GM21528 (cell line): ENCODE measurements at regions not wholly inside any gene's neighbourhood (a gene's known extent, or its start where the extent isn't known, plus 50 kb on each side); places are given as distances from the start of the nearest gene placed in this dataset.
A peak's percentile ranks its signal among the peaks of the same experiment; 100 is the strongest.
"Not testable (repeated sequence)": the region's sequence is repeated elsewhere in the genome, so short reads cannot be mapped to it uniquely, and the experiment has no call there.

Experiments
- ATAC-seq: cut with Tn5 transposase; IDR thresholded peaks from one replicate; pipeline ENCODE4 v1.9.1; 2021; ENCODE audit warnings: mild to moderate bottlenecking, moderate library complexity; ENCODE audit not compliant: unreplicated experiment, low FRiP score

DNA sequence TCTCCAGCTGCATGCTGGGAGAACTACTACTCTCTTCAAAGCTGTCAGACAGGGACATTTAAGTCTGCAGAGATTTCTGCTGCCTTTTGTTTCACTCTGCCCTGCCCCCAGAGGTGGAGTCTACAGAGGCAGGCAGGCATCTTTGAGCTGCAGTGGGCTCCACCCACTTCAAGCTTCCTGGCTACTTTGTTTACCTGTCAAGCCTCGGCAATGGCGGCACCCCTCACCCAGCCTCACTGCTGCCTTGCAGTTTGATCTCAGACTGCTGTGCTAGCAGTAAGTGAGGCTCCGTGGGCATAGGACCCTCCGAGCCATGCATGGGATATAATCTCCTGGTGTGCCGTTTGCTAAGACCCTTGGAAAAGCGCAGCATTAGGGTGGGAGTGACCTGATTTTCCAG lies 61.7 kb downstream of the DMRTA1 start:
- not testable (repeated sequence) for ATAC-seq

DNA sequence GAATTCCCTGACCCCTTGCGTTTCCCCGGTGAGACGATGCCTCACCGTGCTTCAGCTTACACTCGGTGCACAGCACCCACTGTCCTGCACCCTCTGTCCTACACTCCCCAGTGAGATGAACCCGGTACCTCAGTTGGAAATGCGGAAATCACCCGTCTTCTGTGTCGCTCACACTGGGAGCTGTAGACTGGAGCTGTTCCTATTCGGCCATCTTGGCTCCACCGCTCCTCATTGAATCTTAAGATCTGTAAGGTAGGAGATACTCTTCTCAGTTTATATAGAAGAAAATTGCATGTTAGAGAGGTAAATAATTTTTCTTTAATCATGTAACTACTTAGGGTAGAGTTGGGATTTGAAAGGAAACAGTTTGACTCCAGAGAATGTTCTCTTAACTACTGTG lies 62.2 kb downstream of the DMRTA1 start:
- ATAC-seq: no peak

DNA sequence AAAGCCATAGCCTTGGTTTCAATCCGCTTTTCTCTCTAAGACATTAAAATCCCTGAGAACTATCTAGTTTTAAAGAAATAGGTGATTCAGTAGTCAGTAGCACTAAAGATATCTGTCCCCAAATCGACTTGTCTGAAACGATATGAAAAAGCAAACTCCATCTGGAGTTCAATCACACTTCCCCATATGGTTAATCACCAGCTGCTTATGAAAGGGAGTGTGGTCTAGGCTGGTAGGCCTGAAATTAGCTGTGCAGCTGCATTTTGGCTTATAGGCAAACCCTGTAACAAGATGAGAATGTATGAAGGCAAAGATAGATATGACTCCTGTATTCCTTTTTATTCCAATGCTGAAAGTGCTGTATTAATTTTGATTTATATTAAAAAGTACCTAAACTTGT lies 65.9 kb downstream of the DMRTA1 start:
- ATAC-seq: peak; percentile 81

DNA sequence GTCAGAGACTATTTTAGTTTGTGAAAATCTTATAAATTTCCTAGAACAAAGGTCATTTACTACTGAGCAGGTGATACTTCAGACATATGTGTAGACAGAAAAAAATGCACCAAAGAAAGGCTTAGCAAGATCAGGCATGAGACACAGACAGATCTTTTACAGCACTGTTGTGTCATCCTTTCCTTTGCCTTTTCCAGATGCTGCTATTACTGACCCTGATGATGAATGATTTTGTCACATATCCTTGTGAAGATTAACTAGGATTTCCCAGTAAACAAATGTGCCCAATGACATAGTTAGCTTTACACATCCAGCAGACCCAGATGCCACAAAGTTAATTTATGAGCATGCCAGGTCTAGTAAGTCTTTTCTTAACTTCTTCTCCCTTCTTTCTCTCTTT lies 68.2 kb downstream of the DMRTA1 start:
- ATAC-seq: no peak

DNA sequence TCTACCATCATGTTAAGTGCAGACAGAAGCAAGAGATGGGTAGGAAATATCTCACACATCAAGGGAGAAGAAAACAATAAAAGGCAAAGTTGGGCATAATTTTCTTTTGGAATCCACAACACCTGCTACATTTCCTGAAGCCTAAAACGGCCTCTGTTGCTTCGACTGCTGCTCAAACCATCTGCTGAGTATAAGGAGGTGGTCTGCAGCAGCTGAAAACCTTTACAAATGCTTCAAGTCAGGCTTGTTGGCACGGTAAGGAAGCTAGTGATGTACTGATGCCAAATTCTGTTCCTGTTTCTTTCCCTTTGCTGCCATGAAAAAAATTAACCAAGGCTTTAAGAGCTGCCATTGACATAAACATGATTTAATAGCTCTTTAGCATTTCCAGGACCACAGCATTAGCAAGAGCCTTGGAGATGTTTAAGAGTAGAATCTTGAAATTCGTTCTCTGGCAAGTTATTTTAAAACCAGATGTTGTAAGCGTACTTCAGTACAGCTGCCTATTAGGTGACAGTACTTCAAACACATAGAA lies 75.6 kb downstream of the DMRTA1 start:
- ATAC-seq: no peak

DNA sequence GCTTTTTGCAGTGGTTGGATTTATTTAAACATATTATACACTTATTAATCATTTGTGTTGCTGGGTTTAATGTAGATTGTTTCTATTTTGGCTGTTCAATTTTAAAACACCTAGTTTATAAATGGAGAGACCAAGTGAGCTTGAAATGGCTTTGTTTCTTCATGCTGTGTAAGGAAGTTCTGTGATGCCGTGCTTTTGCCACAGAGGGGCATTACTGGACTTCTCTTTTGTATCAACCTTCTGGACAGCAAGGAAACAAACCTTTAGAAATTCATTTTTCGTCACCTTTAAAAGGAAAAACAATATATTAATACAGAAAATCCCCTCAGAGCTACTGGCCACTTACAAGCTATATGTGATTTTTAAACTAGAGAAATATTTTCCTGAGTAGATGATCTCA lies 81.9 kb downstream of the DMRTA1 start:
- ATAC-seq: no peak

DNA sequence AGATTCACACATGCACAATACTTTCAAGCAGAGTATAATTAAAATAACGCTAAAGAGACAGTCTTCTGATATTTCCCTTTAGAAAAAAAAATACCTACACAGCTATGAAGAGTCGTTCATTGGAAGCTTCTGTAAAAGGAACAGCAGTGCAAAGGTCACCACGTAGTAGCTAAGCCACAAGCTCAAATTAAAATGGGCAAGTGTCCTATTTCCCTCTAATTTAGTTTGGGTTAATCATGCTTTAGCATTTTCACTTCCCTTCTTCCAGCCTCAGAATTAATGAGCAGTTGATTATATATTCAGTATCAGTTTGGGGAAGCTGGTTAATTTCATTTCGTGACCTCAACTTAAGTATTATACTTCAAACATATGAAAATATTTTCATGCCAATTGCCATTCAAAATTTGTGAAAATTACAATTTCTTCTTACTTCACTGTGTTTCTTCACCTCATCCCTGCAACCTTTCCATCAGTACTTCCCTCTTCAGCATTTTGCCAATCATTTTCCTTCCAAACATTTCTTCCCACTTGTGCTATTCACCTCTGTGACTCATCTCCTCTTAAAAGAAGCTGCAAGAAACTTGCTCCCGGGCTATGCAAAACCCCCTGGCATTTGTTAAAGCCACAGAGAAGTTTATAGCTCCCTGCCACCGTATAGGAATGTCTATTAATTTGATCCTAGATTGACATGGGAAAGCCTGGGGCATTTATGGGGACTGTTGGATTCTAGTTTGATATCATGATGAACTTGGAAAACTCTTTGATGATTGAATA lies 83.0 kb downstream of the DMRTA1 start:
- ATAC-seq: no peak

DNA sequence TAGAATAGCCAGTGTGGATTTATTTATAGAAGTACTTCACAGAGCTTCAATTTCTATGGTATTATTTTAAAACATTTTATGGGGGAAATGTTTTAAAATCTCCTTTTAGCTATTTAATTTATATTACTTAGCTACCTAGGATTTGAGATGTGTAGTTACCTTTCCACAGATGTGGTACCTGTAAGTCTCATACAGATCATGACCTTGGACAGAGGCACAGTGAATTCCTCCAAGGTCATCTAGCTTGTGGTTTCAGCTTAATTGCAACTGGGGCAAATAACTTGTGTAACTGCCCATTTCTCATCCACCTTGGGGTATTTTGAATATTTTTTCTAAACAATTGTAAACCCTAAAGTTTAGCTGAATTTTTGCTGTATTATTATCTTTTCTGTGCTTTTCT lies 89.2 kb downstream of the DMRTA1 start:
- ATAC-seq: no peak

DNA sequence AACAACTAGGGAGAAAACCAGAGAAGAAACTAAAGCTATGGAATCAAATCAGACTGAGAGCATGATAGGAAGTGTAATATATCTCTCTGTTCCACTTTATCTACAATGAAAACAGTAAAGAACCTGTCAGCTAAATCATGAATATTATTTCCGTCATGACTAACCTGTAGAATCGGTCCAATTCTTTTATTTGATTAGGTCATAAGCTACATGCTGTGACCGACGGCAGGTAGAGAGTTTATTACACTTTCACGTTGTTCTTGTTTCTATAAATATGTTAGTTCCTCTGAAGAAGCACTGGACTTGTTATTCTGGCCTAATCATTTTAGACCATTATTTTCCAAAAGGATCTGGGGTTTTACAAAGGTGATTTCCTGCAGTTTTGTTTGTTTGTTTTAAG lies 91.1 kb downstream of the DMRTA1 start:
- ATAC-seq: no peak

DNA sequence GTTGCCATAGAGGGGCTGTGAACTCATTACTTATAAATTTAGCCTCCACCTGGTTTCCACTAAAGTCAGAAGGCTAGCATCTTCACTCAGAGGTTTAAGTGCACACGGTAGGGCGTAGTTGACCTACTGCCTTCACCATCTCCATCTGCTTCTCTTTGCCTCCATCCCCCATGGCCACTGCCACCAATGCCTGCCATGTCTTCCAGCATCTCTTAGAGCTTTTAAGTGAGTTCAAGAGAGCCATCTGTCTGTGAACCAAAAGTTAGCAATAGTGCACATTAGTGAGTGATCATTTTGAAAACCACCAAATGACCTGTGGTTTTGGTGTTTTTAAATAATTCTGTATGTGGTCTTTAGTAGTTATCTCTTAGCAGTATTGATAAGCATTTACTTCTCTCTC lies 102.0 kb downstream of the DMRTA1 start:
- no peak for ATAC-seq

DNA sequence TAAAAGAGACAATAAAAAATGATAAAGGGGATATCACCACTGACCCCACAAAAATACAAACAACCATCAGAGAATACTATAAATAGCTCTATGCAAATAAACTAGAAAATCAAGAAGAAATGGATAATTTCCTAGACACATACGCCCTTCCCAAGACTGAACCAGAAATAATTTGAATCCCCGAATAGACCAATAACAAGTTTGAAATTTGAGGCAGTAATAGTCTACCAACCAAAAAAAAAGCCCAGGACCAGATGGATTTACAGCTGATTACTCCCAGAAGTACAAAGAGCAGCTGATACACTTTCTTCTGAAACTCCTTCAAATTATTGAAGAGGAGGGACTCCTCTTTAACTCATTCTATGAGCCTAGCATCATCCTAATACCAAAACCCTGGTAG lies 128.1 kb downstream of the DMRTA1 start:
- ATAC-seq: no peak

DNA sequence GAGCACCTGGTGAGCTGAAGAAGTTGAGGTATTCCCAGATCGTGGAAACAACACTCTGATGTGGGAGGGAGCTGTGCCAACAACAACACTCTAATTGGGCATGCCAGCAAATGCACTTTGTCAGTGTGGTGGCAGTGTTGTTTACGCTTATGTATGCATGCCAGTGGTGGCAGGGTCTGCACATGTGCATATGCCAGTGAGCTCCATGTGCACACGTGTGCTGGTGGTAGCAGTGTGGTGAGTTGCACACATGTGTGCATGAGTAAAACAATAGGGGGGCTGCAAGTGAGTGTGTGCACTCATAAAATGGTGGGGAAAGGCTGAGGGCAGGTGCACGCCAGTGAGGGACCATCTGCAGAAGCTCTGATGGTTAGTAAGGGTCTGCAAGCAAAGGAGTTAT lies 134.2 kb downstream of the DMRTA1 start:
- no peak for ATAC-seq

DNA sequence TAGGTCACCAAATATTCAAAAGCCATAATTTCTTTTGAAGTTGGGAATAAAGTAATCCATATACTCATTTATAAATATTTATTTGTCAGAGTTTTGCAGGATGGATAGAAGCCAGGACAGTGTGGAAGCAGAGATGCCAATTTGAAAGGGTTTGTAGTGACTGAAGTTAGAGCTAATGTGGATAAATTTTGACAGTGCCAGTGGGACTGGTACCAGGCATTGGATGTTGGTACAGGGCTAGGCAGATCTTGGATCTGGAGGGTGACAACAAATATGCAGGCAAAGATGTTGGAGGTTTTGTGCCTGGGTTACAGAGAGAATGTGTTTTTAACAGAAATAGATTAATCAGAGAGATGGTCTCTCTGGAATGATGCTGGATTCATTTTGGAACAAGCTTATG lies 135.6 kb downstream of the DMRTA1 start:
- no peak for ATAC-seq

DNA sequence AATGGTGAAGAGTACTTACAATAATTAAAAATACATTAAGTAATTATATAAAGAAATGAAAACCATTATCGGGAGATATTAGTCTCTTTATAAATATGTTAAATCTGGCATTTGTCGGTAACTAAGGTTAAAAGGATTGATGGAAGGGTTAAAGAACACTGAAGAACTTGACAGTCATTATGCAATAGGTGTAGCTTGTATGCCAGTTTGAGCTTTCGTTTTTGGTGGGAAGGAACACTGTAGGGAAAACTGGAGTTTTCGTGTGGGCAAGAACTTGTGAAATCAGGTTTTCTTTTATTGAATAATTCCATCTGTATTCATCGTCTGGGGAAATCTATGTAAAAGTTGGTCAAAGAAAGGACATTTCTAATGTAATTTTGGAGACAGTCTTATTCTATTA lies 142.3 kb downstream of the DMRTA1 start:
- ATAC-seq: no peak

DNA sequence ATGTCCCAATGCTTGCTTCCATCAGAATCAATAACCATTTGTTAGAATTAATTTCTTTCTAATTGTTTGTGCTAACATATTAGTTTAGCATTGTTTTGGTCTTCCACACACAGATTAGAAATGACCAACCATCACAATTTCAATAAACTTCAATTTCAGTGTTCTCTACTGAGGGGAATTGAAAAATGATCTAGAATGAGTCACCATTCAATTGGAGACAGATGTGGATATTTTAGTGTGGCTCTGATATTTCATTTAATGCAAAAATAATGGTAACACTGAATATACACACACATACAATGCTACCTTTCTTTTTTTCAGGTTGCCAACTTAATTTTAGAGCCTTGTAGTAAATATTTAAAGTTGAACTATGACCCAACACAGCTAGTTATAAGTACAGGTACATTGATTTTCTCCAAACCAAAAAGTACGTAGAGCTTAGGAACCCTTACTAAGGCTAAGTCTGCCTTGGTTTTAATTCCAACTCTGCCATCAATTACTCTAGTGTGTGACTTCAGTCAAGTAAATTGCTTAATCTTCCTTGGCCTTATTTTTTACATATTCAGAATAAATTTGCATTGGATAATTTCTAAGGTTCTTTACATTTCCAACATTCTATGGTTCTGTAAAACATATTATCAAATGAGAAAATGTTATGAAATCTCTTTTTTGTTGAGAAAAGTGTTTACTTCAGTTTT lies 143.9 kb downstream of the DMRTA1 start:
- no peak for ATAC-seq

DNA sequence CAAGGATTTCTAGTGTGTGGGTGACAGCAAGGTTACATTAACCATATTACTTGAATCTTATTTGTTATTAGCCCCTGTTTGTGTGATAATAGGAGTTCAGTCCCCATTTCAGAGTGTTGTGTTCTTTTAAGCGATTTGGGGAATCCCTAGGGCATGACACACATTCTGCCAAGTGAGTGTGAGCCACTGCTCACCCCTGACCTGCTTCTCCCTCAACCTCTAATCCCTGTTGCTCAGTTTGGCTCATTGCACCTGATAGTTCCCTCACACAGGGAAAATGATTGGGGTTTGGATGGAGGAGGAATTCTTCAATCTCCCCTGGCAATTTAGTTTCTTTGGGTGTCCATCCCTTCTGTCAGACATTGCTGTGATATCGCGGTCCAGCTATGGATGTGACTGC lies 149.2 kb downstream of the DMRTA1 start:
- no peak for ATAC-seq

DNA sequence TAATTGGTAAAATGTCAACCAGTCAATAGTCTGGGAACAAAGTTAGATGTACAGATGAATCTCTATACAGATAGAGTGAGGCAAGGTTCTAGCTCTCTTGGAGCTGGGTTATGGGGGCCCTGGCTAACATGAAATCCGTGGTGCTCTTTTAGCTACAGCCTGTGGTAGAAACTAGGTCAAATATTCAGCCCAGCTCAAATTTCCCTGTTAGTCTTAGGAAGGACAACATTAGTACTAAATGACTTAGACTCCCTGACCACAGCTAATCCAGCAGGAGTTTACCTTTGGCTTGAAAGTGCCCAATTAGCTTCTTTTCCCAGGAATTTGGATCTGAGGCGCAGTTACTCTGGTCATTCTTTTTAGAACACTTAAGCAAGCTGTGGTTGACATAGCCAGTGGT lies 170.5 kb downstream of the DMRTA1 start:
- ATAC-seq: no peak

DNA sequence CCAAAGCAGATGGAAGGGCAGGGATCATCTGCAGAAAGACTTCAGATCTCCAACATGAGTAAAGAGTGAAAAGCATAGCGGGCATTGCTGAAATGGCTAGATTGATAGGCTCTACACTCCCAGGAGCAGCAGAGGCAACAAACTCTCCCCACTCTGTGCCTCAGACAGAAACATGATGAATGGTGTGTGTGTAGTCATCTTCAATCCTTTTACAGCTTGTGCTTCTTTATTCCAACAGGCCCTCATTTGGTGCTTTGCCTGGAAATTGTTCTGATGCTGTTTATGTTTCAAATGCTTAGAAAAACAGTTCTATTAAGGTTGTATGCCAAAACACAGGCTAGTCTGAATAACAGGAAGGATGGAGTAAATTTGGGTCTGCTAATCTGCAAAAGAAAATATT lies 176.2 kb downstream of the DMRTA1 start:
- ATAC-seq: no peak

DNA sequence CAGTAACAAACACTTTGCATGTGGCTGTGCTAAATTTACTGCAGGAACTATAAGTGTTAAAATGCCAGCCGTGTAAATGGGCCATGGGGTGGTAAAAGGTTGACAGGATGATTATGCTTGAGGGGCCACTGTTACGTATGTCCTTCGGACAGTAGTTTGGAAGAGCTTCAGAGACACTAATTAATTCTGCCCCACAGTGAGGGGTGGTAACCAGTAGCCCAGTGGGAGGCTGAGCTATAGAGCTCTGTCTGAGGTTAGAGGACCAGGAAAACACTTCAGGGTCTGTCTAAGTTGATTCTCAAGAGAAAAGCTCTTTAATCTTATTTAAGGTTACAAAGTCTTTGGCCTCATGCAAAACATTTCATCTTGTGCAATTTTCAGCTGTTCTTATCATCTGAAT lies 176.6 kb downstream of the DMRTA1 start:
- no peak for ATAC-seq

DNA sequence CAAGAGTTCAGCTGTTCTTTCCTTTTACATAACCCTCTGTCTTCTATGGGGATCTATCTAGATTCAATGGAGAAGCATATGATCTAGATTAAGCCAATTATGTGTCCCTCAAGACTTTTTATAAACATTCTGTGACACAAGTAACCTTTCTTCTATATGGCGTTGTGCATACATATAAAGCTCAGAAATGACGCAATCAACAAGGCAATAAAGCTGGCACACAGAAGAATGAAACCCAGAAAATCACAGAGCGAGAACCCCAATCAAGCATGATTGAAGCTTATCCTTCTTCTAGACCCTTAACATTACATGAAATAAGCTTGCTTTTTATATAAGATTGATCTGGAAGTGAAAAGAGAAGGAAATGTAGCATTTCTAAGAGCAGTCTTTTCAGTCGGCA lies 178.9 kb downstream of the DMRTA1 start:
- ATAC-seq: no peak

DNA sequence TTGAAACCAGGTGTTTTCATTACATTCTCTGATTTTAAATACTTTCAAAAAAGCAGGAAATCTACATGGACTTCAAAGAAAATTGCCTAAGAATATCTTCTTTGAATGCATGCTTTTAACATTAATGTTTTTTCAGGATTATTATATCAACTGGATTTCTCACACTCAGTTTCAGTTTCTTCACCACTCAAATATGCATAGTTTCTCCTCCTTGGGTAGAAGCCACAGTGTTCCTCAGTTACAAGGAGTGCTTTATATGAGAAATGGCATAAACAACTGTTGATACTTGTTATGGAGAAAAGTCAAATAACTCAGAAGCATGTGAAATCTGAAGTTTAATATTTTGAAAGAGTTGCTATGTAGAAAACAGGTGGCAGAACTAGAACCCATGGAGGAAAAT lies 196.9 kb downstream of the DMRTA1 start:
- ATAC-seq: no peak

DNA sequence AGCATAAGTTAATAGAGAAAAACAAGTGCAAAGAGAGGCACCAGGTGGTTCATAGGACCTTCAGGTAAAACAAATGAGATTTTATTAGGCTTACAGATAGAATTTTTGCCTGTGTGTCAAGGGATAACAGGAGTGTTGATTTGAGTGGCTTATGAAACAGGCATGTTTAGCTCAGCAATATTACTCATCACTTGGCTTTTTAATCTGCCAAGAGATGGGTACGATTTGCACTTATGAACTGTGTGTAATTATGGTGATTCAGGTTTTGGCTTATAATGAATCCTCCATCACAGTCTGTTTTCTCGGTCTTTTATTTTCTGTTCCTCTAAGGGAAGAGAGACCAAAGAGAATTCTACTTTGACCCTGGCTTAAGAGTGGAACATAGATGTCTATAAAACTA lies 199.3 kb downstream of the DMRTA1 start:
- no peak for ATAC-seq
